Liver (tissue), 3 donors: ENCODE measurements at regions not wholly inside any gene's neighbourhood (a gene's known extent, or its start where the extent isn't known, plus 50 kb on each side); places are given as distances from the start of the nearest gene placed in this dataset.

Experiments
- RAD21 ChIP-seq, 2 donors: IDR thresholded peaks; 2 replicates each; pipeline ENCODE4 v1.6.1; 2016; ENCODE audit warnings: antibody characterized with exemption in 2 of 2, mild to moderate bottlenecking in 2 of 2
- TAF1 ChIP-seq: conservative IDR thresholded peaks from 2 replicates; pipeline ENCODE4 v1.6.1; 2016; ENCODE audit warnings: antibody characterized with exemption, mild to moderate bottlenecking
- YY1 ChIP-seq: IDR thresholded peaks from 2 replicates; pipeline ENCODE4 v1.6.1; 2016; ENCODE audit warnings: antibody characterized with exemption, mild to moderate bottlenecking
- TF ChIP-seq, protein P1 (sequence below): IDR thresholded peaks from 2 replicates; pipeline ENCODE4 v1.6.1; 2016; ENCODE audit warnings: antibody characterized with exemption
- TF ChIP-seq, protein P2 (sequence below): fragments of 150-350 bp; IDR thresholded peaks from 2 replicates; pipeline ENCODE4 v1.5.1; 2017; ENCODE audit warnings: improper control_type of control experiment, low read depth, low read length; ENCODE audit not compliant: missing input control
- donor health status: healthy.
- donor health status: healthy.

DNA sequence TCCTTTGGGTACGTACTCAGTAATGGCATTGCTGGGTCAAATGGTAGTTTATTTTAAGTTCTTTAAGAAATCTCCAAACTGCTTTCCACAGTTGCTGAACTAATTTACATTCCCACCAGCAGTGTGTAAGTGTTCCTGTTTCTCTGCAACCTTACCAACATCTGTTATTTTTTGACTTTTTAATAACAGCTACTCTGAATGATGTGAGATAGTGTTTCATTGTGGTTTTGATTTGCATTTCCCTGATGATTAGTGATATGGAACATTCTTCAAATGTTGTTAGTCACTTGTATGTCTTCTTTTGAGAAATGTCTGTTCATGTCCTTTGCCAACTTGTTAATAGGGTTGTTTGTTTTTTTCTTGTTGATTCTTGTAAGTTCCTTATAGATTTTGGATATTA, 558.9 kb downstream of the SH2D4B start:
- no peak for TF ChIP-seq TAF1
- TF ChIP-seq, protein P1, sequence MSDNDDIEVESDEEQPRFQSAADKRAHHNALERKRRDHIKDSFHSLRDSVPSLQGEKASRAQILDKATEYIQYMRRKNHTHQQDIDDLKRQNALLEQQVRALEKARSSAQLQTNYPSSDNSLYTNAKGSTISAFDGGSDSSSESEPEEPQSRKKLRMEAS, result no peak
- TF ChIP-seq YY1, result no peak
- TF ChIP-seq, protein P2, sequence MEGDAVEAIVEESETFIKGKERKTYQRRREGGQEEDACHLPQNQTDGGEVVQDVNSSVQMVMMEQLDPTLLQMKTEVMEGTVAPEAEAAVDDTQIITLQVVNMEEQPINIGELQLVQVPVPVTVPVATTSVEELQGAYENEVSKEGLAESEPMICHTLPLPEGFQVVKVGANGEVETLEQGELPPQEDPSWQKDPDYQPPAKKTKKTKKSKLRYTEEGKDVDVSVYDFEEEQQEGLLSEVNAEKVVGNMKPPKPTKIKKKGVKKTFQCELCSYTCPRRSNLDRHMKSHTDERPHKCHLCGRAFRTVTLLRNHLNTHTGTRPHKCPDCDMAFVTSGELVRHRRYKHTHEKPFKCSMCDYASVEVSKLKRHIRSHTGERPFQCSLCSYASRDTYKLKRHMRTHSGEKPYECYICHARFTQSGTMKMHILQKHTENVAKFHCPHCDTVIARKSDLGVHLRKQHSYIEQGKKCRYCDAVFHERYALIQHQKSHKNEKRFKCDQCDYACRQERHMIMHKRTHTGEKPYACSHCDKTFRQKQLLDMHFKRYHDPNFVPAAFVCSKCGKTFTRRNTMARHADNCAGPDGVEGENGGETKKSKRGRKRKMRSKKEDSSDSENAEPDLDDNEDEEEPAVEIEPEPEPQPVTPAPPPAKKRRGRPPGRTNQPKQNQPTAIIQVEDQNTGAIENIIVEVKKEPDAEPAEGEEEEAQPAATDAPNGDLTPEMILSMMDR, result no peak
- no peak for TF ChIP-seq RAD21 (IDR thresholded peaks at IDR 0.05)
